ENCODE measurements at regions not wholly inside any gene's neighbourhood (a gene's known extent, or its start where the extent isn't known, plus 50 kb on each side); places are given as distances from the start of the nearest gene placed in this dataset.
A peak's percentile ranks its signal among the peaks of the same experiment; 100 is the strongest.

GRCh38 chr13:97562962-97563361 lies 129.0 kb downstream of the RAP2A start:
- no peak for DNase-seq

- DNase-seq, result no peak
These were observed 131.0 kb downstream of the RAP2A start for GRCh38 chr13:97564956-97565355.

GRCh38 chr13:97565906-97566305 lies 131.9 kb downstream of the RAP2A start:
- DNase-seq, result no peak

- peak; percentile 12 for DNase-seq
These were observed 132.9 kb downstream of the RAP2A start for GRCh38 chr13:97566907-97567306.

- no peak for DNase-seq
These were observed 133.7 kb downstream of the RAP2A start for GRCh38 chr13:97567510-97568243.

GRCh38 chr13:97568850-97569249 lies 134.9 kb downstream of the RAP2A start:
- no peak for DNase-seq

GRCh38 chr13:97569841-97570240 lies 135.9 kb downstream of the RAP2A start:
- DNase-seq, result no peak

- DNase-seq, result no peak
These were observed 136.5 kb downstream of the RAP2A start for GRCh38 chr13:97570442-97570841.

DNA sequence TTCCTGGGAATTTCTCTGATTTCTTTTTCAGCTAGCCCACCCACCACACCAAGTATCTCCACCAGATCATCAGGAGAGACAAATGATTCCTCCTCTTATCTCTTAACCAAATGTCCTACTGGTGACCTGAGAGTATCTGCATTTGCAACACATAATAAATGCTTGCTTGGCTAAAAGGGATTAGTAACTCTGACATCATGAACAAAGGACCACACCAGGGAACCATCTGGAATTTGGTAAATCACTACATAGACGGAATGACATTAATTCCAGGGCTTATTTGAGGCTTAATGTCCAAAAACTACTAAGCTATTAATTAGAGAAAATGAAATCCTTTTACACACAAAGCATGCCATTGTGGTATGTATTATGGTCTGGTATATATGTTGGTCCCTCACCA lies 139.0 kb downstream of the RAP2A start:
- DNase-seq, result no peak

GRCh38 chr13:97574926-97575325 lies 141.0 kb downstream of the RAP2A start:
- peak; percentile 51 for DNase-seq

DNA sequence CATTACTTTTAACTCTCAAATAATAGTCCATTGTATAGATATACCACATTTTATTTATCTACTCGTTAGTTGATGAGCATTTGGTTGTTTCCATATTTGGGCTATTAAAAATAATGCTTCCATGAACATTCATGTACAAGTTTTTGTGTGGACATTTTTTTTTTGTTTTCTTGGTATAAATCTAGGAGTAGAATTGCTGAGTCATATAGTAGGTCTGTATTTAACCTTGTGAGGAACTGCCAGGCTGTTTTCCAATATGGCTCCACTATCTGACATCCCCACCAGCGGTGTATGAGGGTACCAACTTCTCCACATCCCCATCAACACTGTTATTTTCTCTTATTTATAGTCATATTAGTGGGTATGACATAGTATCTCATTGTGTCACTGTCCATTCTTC lies 143.1 kb downstream of the RAP2A start:
- DNase-seq, result no peak

- DNase-seq, result no peak
These were observed 148.2 kb downstream of the RAP2A start for GRCh38 chr13:97582170-97582569.

DNA sequence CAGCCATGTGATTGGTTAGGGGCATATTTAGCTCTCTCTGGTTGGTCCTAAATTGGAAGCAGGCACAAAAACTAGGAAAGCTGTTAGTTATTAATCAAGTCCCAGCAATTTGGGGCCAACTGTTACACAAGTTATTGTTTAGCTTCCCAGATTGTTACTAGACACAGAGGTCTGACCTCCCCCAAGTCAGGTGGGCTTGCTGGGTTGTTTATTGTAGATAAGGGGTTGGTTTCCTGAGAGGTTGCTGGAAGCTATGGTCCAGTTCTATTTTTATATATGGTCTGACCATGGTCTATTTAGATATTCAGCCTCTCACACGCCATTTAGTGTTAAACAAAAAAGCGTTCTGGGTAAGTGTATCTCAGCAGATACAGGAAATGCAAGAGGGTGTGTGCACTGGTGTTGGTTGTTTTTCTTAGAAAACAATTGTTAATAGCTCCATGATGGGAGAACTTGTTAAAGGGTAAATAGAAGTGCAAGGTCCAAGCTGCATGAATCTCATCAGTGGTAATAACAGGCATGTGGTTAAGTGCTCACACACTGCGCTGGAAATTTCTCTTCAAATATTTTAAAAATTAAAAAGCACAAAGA lies 150.0 kb downstream of the RAP2A start:
- DNase-seq, result peak; percentile 48

GRCh38 chr13:97586941-97587340 lies 153.0 kb downstream of the RAP2A start:
- DNase-seq, result no peak

DNA sequence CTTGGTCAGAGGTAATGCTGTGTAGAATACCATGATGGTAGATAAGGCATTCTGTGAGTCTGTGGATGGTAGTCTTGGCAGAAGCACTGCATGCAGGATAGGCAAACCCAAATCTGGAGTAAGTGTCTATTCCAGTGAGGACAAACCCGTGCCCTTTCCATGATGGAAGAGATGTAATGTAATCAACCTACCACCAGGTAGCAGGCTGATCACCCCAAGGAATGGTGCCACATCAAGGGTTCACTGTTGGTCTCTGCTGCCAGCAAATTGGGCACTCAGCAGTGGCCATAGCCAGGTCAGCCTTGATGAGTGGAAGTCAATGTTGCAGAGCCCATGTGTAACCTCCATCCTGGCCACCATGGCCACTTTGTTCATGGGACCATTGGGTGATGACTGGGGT lies 155.0 kb downstream of the RAP2A start:
- no peak for DNase-seq

GRCh38 chr13:97600458-97601075 lies 166.6 kb downstream of the RAP2A start:
- no peak for DNase-seq

DNA sequence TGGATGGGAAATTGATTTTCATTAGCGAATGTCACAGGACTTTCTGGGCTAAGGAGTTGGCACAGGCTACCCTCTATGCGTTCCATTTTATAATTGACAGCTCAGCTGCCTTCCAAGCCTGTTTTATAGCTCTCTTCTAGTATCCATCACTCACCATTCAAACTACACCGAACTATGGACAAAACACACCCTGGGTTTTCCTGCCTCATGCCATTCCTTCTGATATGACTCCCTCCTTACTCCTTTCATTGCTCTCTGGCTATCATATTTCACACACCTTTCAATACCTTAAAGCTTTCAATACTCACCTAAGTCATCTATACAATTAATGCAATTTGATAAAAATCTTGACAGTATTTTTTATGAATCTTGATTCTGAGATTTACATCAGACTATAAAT lies 181.3 kb downstream of the RAP2A start:
- DNase-seq, result no peak

- DNase-seq, result no peak
These were observed 182.4 kb downstream of the RAP2A start for GRCh38 chr13:97616385-97616784.

DNA sequence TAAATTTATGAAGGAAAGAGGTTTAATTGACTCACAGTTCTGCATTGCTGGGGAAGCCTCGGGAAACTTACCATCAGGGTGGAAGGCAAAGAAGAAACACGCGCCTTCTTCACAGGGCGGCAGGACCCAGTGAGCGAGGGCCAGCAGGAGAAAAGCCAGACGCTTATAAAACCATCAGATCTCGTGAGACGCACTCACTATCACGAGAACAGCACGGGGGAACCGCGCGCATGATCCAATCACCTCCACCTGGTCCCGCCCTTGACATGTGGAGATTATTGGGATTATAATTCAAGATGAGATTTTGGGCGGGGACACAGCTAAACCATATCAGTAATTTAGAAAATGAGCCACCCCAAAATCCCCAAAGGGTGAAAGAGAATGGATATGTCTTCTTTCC lies 187.1 kb downstream of the RAP2A start:
- DNase-seq, result no peak

DNA sequence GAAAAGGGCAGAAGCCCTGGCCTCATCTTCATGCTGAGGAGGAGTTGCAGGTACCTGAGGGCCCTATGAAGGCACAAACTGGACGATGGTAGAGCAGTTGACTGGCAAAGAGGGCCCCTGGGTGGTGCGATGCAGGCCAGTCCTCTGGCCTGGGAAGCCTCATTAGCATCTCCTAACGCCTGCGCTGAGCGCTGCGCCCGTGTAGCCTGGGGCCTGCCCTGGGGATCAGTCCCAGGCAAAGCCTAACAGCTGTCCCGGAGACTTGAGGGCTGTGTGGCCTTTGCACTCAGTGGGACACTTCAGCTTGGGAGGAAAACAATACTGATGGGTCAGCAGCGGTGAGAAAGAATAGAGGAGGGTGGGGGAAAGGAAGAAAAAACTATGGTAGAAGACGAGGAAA lies 187.7 kb downstream of the RAP2A start:
- no peak for DNase-seq

DNA sequence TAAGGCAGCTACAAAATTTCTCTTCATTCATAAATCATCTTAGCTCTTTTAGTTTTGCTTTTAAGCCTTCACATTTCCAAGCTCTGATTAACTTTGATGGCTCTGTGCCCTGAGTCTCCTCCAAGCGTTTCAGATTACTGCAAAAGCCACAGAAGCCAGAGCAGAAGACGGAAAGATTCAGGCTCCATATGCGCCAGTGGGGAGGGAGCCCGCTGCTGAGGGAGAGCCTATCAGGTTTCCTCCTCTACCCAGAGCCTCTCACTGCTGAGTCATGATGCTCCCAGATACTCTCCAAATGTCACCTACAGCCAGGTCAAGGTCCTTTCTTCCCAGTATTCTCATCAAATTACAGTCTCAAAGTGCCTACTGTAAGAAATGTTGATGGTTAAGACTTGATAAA lies 193.6 kb downstream of the RAP2A start:
- peak; percentile 61 for DNase-seq

- DNase-seq, result peak; percentile 47
These were observed 195.8 kb downstream of the RAP2A start for GRCh38 chr13:97629601-97630272.

DNA sequence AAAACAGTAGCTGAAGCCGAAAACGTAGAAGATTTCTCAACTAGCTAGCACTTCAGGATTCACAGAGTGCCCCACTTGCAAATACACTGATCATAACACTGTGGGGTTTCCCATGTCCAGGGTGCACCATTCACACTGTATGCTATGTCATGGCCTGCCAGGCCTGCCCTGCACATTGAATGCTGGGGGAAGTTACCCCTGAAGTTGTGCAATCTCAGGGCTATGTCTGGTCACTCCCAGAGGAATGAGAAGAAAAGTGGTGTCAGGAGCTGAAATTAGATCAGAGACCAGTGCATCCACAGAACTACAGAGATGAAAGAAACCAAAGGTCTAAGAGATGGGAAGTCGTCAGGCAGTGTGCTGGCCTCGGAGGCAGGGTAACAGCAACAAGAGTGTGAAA lies 196.8 kb downstream of the RAP2A start:
- DNase-seq, result no peak

DNA sequence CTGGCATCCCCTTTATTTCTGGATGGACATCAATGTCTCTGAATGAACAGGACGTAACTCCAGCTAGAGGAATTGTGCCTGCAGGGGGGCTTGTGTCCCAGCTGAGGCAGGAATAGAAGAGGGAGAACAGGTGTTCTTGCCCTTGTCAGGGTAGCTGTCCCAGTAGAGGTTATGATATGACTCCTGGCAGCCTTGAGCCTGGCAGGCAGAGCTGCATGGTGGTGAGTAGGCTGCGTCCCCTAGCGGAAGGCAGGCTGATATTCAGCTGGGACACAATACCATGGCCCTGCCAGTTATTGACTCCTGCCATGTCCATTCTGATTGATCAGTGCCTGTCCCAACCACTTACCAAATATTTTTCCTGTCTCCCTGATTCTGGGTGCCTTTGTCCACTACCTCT lies 197.2 kb downstream of the RAP2A start:
- DNase-seq, result no peak
